Astrocyte of the cerebellum (primary cell): ENCODE measurements at regions not wholly inside any gene's neighbourhood (a gene's known extent, or its start where the extent isn't known, plus 50 kb on each side); places are given as distances from the start of the nearest gene placed in this dataset.

ENCODE experiments used
- DNase-seq: peaks from one replicate; pipeline ENCODE4 v3.0.0-alpha.2; 2011; ENCODE audit warnings: low read depth
- H3K4me3 ChIP-seq: 2 replicates; pipeline ENCODE4 v1.5.1; 2011; ENCODE audit warnings: mild to moderate bottlenecking, low read depth, low read length, moderate library complexity
- CTCF ChIP-seq: IDR thresholded peaks from 2 replicates; pipeline ENCODE4 v1.5.1; 2012; ENCODE audit warnings: low read length, low read depth, moderate library complexity, mild to moderate bottlenecking; ENCODE audit errors: missing control alignments
- in situ Hi-C: cut with HindIII; loops from 2 replicates; pipeline ENCODE4 v1.10.0; 2017; ENCODE audit warnings: low sequenced_read_pairs

- TF ChIP-seq CTCF: no peak
- H3K4me3 ChIP-seq: no peak overlapping the region
- in situ Hi-C loops: no loop called here
- no peak for DNase-seq
These were observed 542.1 kb downstream of the DSC3 start for GRCh38 chr18:30500240-30500945.

- no peak for TF ChIP-seq CTCF
- H3K4me3 ChIP-seq: no peak overlapping the region
- DNase-seq: no peak
- in situ Hi-C loops: no loop called here
These were observed 542.8 kb downstream of the DSC3 start for GRCh38 chr18:30499721-30500120.

GRCh38 chr18:30492552-30493129 lies 549.9 kb downstream of the DSC3 start:
- in situ Hi-C loops: no loop called here

GRCh38 chr18:30491815-30492551 lies 550.6 kb downstream of the DSC3 start:
- H3K4me3 ChIP-seq: no peak overlapping the region
- in situ Hi-C loops: no loop called here
- DNase-seq: no peak
- TF ChIP-seq CTCF: no peak

More at GRCh38 chr18:30492552-30493129, 549.9 kb downstream of the DSC3 start:
- TF ChIP-seq CTCF: no peak
- DNase-seq: no peak
- H3K4me3 ChIP-seq: no peak overlapping the region

- no peak overlapping the region for H3K4me3 ChIP-seq
- no peak for DNase-seq
- in situ Hi-C loops: no loop called here
- TF ChIP-seq CTCF: no peak
These were observed 552.5 kb downstream of the DSC3 start for GRCh38 chr18:30489890-30490643.

- no peak for TF ChIP-seq CTCF
- in situ Hi-C loops: no loop called here
- no peak overlapping the region for H3K4me3 ChIP-seq
- peak; percentile 16 for DNase-seq
These were observed 554.6 kb downstream of the DSC3 start for GRCh38 chr18:30487962-30488361.
